HepG2 (cell line): ENCODE measurements at regions not wholly inside any gene's neighbourhood (a gene's known extent, or its start where the extent isn't known, plus 50 kb on each side); places are given as distances from the start of the nearest gene placed in this dataset.
A peak's percentile ranks its signal among the peaks of the same experiment; 100 is the strongest.

Experiments
- ARNT ChIP-seq: fragments of 450-650 bp; IDR thresholded peaks from 2 replicates; pipeline ENCODE4 v1.6.1; 2017
- ASH2L ChIP-seq: fragments of 300-600, 200-600 bp; sonication (generic); IDR thresholded peaks from 2 replicates; pipeline ENCODE4 v1.7.0; 2017; ENCODE audit warnings: low read depth, mild to moderate bottlenecking, moderate library complexity, mixed read lengths, low read length; ENCODE audit not compliant: insufficient read length
- BRCA1 ChIP-seq: sonication (generic); formaldehyde crosslinking; IDR thresholded peaks from 2 replicates; pipeline ENCODE4 v1.4.0; 2020; ENCODE audit warnings: missing genetic modification reagents
- CBFB ChIP-seq: sonication (generic); formaldehyde crosslinking; IDR thresholded peaks from 2 replicates; pipeline ENCODE4 v1.4.0; 2020; ENCODE audit warnings: missing genetic modification reagents
- FOXO4 ChIP-seq: sonication (generic); formaldehyde crosslinking; conservative IDR thresholded peaks from 2 replicates; pipeline ENCODE4 v1.8.1; 2023; ENCODE audit warnings: missing genetic modification reagents
- GATAD1 ChIP-seq: IDR thresholded peaks from 2 replicates; pipeline ENCODE4 v1.6.1; 2016; ENCODE audit warnings: missing genetic modification reagents, missing compliant biosample characterization
- GTF3A ChIP-seq: sonication (generic); formaldehyde crosslinking; conservative IDR thresholded peaks from 2 replicates; pipeline ENCODE4 v1.4.0; 2020; ENCODE audit warnings: mild to moderate bottlenecking, missing genetic modification reagents
- HBP1 ChIP-seq: IDR thresholded peaks from 2 replicates; pipeline ENCODE4 v1.6.1; 2016; ENCODE audit warnings: low read depth, control low read depth
- HMG20A ChIP-seq: IDR thresholded peaks from 2 replicates; pipeline ENCODE4 v1.6.1; 2016; ENCODE audit warnings: borderline replicate concordance
- HMG20B ChIP-seq: conservative IDR thresholded peaks from 2 replicates; pipeline ENCODE4 v1.6.1; 2016; ENCODE audit warnings: missing genetic modification reagents, missing compliant biosample characterization
- JUNB ChIP-seq: sonication (generic); formaldehyde crosslinking; IDR thresholded peaks from 2 replicates; pipeline ENCODE4 v1.8.0; 2022; ENCODE audit warnings: missing genetic modification reagents, mild to moderate bottlenecking, borderline replicate concordance
- KAT7 ChIP-seq: IDR thresholded peaks from 2 replicates; pipeline ENCODE4 v1.6.1; 2018; ENCODE audit warnings: borderline replicate concordance, missing compliant biosample characterization
- KLF9 ChIP-seq: IDR thresholded peaks from 2 replicates; pipeline ENCODE4 v1.6.1; 2016; ENCODE audit warnings: low read depth
- PHF5A ChIP-seq: IDR thresholded peaks from one replicate; pipeline ENCODE4 v1.6.1; 2018; ENCODE audit warnings: low read depth, missing genetic modification reagents; ENCODE audit not compliant: unreplicated experiment
- REL ChIP-seq: sonication (generic); formaldehyde crosslinking; conservative IDR thresholded peaks from 2 replicates; pipeline ENCODE4 v1.8.0; 2022; ENCODE audit warnings: mild to moderate bottlenecking, missing genetic modification reagents, moderate library complexity
- TBP ChIP-seq: sonication (generic); formaldehyde crosslinking; IDR thresholded peaks from 2 replicates; pipeline ENCODE4 v1.5.0; 2020; ENCODE audit warnings: missing genetic modification reagents
- ZEB1 ChIP-seq: IDR thresholded peaks from 2 replicates; pipeline ENCODE4 v1.6.1; 2012; ENCODE audit warnings: mild to moderate bottlenecking, low read depth, inconsistent platforms; ENCODE audit not compliant: insufficient replicate concordance
- ZFP36L2 ChIP-seq: sonication (generic); formaldehyde crosslinking; IDR thresholded peaks from 2 replicates; pipeline ENCODE4 v1.4.0; 2020; ENCODE audit warnings: missing genetic modification reagents
- ZNF124 ChIP-seq: sonication (generic); formaldehyde crosslinking; IDR thresholded peaks from 2 replicates; pipeline ENCODE4 v1.4.0; 2020; ENCODE audit warnings: missing genetic modification reagents
- ZNF317 ChIP-seq: sonication (generic); formaldehyde crosslinking; IDR thresholded peaks from 2 replicates; pipeline ENCODE4 v1.5.0; 2020; ENCODE audit warnings: mild to moderate bottlenecking, missing genetic modification reagents
- ZNF33A ChIP-seq: sonication (generic); formaldehyde crosslinking; IDR thresholded peaks from 2 replicates; pipeline ENCODE4 v1.5.1; 2020; ENCODE audit warnings: missing genetic modification reagents, mild to moderate bottlenecking, moderate library complexity, borderline replicate concordance
- ZNF343 ChIP-seq: sonication (generic); formaldehyde crosslinking; IDR thresholded peaks from 2 replicates; pipeline ENCODE4 v1.4.0; 2020; ENCODE audit warnings: mild to moderate bottlenecking, missing genetic modification reagents
- ZNF44 ChIP-seq: sonication (generic); formaldehyde crosslinking; IDR thresholded peaks from 2 replicates; pipeline ENCODE4 v1.5.1; 2020; ENCODE audit warnings: mild to moderate bottlenecking, missing genetic modification reagents
- ZNF639 ChIP-seq: conservative IDR thresholded peaks from 2 replicates; pipeline ENCODE4 v1.6.1; 2018; ENCODE audit warnings: missing genetic modification reagents
- ZNF737 ChIP-seq: sonication (generic); formaldehyde crosslinking; IDR thresholded peaks from 2 replicates; pipeline ENCODE4 v1.5.0; 2020; ENCODE audit warnings: missing genetic modification reagents, mild to moderate bottlenecking, borderline replicate concordance
- ZNF782 ChIP-seq: sonication (generic); formaldehyde crosslinking; IDR thresholded peaks from 2 replicates; pipeline ENCODE4 v1.4.0; 2020; ENCODE audit warnings: missing genetic modification reagents, mild to moderate bottlenecking, borderline replicate concordance
- ZNF816 ChIP-seq: sonication (generic); formaldehyde crosslinking; IDR thresholded peaks from 2 replicates; pipeline ENCODE4 v1.8.0; 2022; ENCODE audit warnings: missing genetic modification reagents, mild to moderate bottlenecking, borderline replicate concordance
- ZNF879 ChIP-seq: sonication (generic); formaldehyde crosslinking; IDR thresholded peaks from 2 replicates; pipeline ENCODE4 v1.8.1; 2023; ENCODE audit warnings: missing genetic modification reagents
- TF ChIP-seq, protein P1 (sequence below): IDR thresholded peaks from 2 replicates; pipeline ENCODE4 v1.6.1; 2016

GRCh38 chr6:16821834-16822264 lies 60.6 kb upstream of the ATXN1 start (continued):
- TF ChIP-seq ZNF124 (CRISPR knock-in tag) (peak; percentile 79; the same call in 1 of the 2 replicates), FOXO4 (CRISPR knock-in tag) (no peak), HMG20B (CRISPR knock-in tag) (peak; percentile 94), KAT7 (peak; percentile 92; the same call in 1 of the 2 replicates), ZNF737 (CRISPR knock-in tag) (peak; percentile 33; the same call in 1 of the 2 replicates), ZNF782 (no peak), TBP (CRISPR knock-in tag) (no peak), BRCA1 (no peak), ZFP36L2 (CRISPR knock-in tag) (no peak), ZNF639 (CRISPR knock-in tag) (peak; percentile 45; the same call in 1 of the 2 replicates), JUNB (CRISPR knock-in tag) (no peak), ZNF816 (CRISPR knock-in tag) (peak; percentile 82; the same call in 1 of the 2 replicates), ARNT (no peak), ASH2L (peak; percentile 93), ZEB1 (peak; percentile 91), ZNF33A (CRISPR knock-in tag) (0 out of 2 replicates have a peak, but pooled peaks have one; percentile 39), GTF3A (CRISPR knock-in tag) (no peak), KLF9 (CRISPR knock-in tag) (peak; percentile 48; the same call in 1 of the 2 replicates), ZNF343 (CRISPR knock-in tag) (no peak), GATAD1 (CRISPR knock-in tag) (peak; percentile 73), ZNF317 (CRISPR knock-in tag) (peak; percentile 88), ZNF44 (CRISPR knock-in tag) (0 out of 2 replicates have a peak, but pooled peaks have one; percentile 56), HBP1 (CRISPR knock-in tag) (peak; percentile 81; the same call in 1 of the 2 replicates), HMG20A (peak; percentile 100), PHF5A (CRISPR knock-in tag) (peak; percentile 98), CBFB (CRISPR knock-in tag) (peak; percentile 97), REL (CRISPR knock-in tag) (no peak), ZNF879 (no peak)
- TF ChIP-seq, protein P1, sequence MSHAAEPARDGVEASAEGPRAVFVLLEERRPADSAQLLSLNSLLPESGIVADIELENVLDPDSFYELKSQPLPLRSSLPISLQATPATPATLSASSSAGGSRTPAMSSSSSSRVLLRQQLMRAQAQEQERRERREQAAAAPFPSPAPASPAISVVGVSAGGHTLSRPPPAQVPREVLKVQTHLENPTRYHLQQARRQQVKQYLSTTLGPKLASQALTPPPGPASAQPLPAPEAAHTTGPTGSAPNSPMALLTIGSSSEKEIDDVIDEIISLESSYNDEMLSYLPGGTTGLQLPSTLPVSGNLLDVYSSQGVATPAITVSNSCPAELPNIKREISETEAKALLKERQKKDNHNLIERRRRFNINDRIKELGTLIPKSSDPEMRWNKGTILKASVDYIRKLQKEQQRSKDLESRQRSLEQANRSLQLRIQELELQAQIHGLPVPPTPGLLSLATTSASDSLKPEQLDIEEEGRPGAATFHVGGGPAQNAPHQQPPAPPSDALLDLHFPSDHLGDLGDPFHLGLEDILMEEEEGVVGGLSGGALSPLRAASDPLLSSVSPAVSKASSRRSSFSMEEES (CRISPR knock-in tag) = peak; percentile 85
